Umbilical cord (tissue), 1 donor: ENCODE measurements at regions not wholly inside any gene's neighbourhood (a gene's known extent, or its start where the extent isn't known, plus 50 kb on each side); places are given as distances from the start of the nearest gene placed in this dataset.

Experiments
- DNase-seq: peaks from one replicate; pipeline ENCODE4 v3.0.0-alpha.2; 2015; ENCODE audit warnings: low spot score

DNA sequence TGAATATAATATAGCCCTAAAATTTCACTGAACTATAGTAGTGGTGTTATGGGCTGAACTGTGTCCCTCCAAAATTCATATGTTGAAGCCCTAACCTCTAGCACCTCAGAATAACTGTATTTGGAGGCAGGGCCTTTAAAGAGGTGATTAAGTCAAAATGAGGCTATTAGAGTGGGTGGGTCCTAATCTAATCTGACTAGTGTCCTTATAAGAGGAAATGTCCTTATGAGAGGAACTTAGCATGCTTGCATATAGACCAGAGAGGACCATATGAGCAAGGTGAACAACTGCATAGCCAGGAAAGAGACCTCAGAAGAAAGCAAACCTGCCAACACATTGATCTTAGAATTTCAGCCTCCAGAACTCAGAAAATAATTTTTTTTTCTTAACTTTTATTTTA is 238.4 kb downstream of the ZEB2 start:
- DNase-seq: no peak

DNA sequence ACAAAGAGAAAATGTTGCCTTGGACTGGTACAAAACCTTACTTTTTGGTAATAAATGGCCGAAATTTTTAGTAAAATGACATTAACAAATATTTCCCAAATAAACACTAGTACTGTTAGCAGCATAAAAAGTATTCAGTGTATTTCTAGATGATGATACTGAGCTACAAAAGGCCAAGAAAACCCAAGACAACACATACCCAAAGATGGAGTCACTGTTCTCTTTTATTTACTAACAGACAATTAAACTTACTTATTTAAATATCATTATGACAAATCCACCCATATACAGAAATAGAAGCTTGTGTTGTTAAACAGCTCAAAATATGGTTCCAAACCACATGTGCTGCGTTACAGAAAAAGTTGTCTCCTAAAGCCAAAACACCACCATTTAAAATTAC is 239.9 kb downstream of the ZEB2 start:
- no peak for DNase-seq

DNA sequence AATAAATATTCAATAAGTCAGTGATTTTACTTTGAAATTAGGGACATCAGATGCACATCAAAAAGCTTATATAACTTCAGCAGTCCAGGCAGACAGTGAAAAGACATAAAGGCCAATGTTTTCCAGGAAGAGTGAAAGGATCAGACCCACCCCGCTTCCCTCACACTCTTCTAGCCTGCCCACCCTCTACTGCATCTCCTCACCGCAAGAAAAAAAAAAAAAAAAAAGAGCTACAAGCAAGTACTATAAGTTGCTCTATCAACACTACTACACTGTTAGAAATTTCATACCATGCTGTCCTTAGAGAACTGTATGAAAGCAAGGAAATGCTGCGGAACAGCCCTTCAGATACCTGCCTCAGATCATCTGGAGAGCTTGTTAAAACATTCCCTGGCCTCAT is 240.8 kb downstream of the ZEB2 start:
- no peak for DNase-seq

DNA sequence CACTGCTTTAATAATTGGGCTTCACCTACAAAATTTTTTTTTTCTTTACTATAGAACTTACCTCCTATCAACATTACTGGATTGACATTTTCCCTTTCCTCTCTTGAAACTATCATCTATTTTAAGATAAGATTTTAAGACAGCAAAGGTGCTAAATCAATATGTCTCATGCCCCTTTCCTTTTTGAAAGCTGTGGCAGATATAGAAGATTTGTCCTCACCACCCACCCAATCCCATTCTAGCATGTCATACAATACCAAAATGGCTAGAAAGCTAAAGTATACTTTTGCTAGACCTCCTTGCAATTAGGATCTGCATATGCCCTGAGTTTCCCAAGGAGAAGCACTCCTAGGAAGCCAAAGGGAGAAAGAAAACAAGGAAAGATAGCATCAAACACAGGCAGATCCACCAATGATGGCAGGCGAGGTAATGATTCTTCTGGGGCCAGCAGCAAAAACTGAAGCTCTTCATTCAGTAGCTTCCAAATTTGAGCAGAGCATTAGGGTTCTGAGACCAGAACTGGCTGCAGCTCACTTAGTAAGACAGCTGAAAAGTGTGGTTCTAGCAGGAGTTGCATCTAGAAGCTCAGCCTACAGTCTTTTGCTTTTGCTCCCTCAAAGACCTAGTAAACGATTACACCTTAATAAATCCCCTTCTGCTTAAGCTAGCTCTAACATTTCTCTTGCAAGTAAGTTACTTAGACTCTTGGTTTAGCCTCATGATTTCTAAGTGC is 242.1 kb downstream of the ZEB2 start:
- DNase-seq: no peak

DNA sequence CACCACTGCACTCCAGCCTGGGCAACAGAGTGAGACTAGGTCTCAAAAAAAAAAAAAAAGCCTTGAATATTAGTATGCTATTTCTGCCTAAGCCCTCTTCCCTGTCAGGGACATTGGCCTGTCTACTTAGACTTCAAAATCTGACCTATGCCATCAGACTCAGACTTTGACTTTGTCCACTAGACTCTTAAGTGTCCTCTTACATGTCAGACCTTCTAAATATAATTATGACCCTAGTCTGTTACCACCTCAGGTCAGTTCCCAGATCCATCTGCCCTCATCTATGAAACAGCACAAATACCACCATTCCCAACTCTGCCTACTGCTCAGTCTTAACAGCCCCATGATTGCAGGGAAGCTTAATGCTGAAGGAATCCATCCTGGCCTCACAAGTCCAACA is 244.6 kb downstream of the ZEB2 start:
- no peak for DNase-seq

DNA sequence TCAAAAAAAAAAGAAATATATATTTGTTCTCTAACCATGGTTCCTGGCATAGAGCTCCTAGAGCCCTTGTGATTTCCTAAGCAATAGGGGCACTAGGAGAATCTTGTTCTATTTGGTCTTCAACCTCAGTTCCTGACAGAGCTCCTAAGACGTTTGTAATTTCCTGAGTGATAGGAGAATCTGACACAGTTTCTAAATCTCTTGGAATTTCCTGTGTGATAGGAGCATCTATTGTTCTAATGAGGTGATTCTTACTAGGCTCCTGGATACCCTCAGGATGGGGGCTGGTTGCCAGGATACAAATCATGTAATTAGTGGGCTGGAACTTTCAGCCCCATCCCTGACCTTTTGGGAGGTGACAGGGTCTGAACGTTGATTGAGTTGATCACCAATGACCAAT is 245.8 kb downstream of the ZEB2 start:
- DNase-seq: no peak

DNA sequence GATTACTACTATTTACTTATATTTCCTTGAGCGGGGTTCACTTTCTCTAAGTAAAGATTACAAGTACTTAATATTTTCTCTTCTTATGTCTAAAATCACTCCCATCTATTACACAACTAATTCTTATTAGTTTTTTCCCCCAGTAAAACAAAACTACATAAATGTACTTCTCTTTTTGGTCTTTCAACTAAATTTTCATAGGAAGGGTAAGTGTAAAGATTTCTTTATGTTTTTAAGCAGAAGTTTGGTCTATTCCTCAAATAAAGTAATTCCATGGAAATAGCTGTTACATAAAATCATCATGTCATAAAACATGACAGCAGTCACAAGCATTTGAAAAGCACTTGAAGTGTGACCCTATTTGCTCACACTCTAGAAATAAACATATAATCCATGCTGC is 249.0 kb downstream of the ZEB2 start:
- no peak for DNase-seq

DNA sequence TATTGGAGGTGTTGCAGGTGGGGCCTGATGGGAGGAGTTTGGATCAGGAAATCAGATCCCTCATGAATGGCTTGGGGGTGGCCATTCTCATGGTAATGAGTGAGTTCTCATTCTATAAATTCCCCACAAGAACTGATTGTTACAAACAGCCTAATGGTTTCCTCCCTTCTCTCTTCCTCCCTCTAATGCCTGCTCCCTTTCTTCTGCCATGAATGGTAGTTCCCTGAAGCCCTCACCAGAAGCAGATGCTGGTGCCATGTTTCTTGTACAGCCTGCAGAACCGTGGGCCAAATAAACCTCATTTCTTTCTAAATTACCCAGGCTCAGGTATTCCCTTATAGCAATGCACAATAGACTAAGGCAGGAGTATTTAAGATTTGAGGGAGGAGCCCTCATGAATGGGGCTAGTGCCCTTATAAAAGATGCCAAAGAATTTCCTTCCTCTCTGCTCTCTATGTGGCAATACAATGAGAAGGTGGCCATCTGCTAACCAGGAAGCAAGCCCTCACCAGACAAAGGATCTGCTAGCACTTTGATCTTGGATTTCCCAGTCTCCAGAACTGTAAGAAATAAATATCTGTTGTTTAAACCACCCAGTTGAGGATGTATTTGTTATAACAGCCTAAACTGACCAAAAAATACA is 251.8 kb downstream of the ZEB2 start:
- DNase-seq: no peak

DNA sequence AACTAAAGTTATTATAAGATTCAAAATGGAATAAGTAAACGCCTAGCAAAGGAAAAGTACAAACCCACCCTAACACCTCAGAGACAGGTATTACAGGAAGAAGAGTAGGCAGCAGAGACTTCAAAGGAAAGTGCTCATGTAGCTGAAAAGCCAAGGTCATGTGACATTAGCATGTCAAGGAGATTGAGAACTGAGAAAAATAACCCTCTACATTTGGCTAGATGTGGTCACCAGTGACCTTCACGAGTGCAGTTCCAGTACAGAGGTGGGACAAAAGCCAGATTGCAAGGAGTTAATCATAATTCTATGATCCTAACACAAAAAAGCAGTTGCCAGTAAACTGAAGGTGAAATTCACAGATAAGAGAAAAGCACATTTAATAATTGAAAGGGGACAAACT is 252.7 kb downstream of the ZEB2 start:
- no peak for DNase-seq

DNA sequence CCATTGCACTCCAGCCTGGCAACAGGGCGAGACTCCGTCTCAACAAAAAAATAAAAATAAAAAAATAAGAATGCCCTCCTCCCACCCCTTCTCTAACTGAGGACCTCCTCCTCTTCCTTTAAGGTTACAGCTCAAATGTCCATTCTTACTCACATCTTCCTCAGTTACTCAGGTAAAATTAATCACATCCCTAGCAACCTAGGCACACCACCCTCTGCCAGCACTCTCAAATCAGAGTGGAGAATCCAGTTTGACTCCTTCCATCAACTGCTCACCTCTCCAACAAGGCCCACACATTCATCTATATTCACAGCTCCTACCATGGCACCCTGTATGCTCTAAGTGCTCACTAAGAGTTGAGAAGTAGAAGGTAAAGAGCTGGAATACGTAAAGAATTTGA is 254.3 kb downstream of the ZEB2 start:
- DNase-seq: no peak

DNA sequence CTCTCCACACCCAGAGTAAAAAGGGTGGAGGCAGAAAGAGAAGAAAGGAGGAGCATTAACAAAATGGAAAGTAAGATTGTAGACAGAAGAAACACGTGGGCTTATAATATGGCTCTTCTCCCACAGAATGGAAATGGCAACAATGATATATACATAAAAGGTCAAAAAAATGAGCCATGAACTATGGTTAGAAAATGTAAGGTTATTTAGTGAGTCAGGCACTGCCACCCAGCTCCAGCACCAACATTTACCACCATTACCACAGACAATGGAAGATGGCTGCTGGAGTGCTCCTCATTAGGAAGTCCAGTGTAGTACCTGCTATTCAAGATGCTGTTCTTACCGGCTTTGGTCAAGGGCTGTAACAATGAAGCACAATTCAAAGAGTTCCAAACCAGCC is 258.0 kb downstream of the ZEB2 start:
- DNase-seq: no peak

DNA sequence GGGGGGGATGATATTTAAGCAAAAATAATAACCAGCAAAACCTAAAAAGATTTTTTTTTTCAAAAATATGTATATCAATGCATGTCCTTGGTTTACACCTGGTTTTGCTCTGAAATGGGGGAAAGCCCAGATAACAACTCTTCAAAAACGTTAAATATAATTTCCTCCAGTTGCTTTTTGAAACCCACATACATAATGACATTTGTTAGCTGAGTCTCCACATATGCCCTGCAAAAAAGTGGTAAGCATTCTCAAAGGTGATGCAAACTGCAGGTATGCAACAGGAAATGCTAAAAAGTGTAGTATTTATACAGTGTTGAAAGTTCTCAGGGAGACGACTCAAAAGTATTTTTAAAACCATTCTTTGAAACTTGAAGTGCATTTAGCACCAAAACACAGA is 258.6 kb downstream of the ZEB2 start:
- DNase-seq: no peak

DNA sequence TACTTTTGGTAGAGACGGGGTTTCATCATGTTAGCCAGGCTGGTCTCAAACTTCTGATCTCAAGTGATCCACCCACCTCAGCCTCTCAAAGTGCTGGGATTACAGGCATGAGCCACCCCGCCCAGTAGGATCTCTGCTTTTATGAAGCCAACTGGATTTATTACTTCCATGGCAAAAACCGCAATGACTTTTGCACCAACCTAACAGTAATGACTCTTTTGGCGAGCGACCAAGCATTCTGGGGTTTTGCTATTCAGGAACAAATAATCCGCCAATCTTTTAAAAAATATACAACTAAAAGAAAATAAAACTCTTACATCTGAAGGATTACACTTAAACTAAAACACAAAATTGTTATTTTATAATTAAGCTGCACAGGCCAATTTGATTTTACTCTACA is 260.6 kb downstream of the ZEB2 start:
- no peak for DNase-seq

DNA sequence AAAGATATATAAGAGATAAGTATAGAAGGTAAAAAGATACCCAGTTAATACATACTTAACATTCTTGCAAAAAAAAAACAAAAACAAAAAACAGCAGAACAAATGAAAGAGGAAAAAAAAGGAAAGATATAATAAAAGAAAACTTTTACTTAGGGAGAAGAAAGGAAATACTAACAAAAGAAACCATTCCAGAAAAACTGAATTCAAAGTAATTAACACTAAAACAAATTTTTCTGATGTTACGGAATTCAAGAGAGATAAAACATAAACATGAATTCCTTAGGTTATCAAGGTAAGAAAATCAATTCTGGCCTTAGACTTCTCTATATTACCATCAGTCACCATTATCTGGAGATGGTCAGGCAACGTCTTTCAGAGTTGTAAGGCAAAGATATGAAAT is 261.8 kb downstream of the ZEB2 start:
- no peak for DNase-seq

DNA sequence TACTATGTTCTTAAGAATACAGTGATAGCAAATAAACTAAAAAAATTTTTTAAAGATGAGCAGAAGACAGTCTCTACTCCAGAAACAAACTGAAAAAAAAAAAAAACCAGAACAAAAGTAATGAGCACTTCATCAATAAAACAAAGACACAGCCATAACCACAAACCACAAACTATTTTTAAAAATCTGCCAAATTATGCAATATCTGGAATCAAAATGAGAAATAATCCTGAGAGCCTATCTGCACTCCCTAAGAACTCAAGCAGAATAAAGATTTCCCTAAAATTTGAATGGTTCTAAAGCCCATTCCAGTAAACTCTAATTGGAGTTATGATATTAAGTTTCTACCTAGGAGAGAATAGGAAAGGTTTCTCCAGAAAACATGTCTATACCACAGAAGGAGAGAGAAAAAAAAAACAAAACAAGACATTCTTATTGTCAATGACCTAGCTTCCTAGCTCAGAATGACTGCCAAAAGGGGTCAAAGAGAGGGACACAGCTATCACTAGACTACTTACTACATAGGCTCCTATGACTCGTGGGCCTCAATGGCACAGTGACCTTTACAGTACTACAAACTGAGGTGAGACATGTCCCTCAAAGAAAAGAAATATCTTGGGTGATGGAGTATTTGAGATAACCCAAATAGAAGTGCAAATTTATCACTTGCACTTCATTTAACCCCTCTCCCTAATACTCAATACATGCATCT is 262.8 kb downstream of the ZEB2 start:
- no peak for DNase-seq

DNA sequence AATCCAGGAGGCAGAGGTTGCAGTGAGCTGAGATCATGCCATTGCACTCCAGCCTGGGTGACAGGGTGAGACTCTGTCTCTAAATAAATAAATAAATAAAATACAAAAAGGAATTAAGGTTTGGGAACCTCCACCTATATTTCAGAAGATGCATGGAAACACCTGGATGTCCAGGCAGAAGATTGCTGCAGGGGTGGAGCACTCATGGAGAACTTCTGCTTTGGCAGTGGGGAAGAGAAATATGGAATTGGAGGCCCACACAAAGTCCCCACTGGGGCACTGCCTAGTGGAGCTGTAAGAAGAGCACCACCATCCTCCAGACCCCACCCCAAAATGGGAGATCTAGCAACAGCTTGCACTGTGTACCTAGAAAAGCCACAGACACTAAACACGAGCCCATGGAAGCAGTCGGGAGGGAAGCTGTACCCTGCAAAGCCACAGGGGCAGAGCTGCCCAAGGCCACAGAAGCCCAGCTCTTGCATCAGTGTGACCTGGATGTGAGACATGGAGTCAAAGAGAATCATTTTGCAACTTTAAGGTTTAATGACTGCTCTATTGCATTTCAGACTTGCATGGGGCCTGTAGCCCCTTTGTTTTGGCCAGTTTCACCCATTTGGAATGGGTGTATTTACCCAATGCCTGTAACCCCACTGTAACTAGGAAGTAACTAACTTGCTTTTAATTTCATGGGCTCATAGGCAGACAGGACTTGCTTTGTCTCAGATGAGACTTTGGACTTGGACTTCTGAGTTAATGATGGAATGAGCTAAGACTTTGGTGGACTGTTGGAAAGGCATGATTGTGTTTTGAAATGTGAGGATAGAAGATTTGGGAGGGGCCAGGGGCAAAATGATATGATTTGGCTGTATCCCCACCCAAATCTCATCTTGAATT is 265.3 kb downstream of the ZEB2 start:
- DNase-seq: no peak

DNA sequence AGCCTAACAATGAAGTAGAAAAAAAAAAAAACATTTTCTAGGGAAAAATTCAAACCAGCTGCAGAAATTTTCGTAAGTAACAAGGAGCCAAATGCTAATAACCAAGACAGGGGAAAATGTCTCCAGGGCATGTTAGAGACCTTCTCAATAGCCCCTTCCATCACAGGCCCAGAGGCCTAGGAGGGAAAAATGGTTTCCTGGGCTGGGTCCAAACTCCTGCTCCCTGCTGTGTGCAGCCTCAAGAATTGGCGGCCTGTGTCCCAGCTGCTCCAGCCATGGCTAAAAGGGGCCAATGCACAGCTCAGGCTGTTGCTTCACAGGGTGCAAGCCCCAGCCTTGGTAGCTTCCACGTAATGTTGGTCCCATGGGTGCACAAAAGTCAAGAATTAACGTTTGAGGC is 266.2 kb downstream of the ZEB2 start:
- no peak for DNase-seq

DNA sequence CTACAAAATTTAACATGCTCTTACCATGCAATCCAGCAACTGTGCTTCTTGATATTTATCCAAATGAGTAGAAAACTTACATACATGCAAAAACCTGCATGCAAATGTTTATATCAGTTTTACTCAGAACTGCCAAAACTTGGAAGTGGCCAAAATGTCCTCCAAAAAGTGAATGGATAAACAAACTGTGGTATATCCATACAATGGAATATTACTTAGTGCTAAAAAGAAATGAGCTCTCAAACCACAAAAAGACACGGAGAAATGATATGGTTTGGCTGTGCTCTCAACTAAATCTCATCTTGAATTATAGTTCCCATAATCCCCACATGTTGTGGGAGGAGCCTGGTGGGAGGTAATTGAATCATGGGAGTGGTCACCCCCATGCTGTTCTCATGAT is 267.2 kb downstream of the ZEB2 start:
- DNase-seq: no peak

DNA sequence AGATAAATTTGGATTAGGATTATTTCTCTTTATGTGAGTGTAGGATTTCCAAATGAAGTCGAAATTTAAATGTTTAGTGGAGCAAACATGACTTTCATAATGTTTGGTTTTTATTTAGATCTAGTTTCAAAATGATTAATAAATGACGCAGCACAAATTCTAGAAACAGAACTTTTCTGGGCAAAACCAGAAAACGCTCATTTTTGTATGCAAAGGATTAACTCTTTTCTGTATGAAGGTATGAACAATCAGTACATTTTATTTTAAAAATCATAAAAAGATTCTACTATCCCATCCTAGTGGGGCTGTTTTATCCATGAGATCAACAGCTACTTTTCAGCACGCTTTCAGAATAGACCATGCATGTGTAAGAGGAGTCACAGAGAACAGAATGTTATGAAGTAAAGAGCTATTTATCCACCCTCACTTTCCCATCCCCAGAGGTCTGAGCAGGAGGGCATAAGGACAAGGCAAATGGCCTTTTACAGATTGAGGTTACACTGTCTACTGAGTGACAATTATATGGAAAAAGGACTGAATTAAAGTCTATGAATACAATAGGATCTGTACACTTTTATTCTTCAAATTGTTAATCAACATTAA is 270.8 kb downstream of the ZEB2 start:
- no peak for DNase-seq

DNA sequence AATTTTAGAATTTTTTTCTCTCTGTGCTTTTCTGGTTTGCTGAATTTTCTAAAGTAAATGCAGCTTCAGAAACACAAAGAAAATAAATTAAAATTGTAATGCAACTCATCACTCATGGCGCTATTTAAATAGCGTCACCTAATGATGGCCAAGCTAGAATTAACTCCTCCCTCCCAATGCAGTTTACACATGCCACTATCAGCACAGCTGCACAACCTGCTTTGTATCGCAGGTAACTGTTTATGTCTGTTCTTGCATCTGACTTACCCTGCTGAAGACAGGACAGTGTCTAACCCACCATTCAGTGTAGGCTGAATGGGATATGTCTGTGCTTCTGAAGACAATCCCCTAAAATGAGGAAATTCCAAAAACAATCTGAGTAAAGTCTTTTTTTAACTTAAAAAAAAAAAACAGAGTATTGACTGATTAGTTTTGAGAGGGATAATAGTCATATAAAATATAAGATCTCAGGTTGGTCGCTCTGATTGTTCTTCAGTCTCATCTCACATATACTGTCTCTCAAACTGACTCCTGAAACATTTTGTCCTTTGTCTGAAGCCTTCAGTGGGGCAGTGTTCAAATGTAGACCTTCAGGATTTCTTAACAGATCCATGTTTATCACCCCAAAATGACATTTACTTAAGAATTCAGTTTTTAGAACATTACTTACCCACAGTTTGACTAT is 271.4 kb downstream of the ZEB2 start:
- no peak for DNase-seq

DNA sequence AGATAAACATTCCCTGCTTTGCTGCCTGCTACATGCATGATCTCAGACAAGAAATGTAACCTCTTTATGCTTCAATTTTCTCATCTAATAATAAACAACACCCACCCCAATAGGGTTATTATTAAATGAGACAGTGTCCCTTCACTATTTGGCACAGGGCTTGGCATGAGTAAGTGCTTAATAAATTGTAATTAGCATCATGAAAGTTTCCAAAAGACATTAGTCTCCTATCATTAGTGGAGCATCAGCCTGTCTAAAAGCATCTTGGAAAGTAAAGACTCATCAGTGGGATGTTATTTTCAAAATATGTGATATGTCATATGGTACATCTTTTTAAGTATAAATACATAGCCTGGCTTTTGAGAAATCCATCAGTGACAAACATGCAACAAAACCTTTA is 275.0 kb downstream of the ZEB2 start:
- no peak for DNase-seq
